Heart left ventricle (tissue), 13 donors: ENCODE measurements at regions not wholly inside any gene's neighbourhood (a gene's known extent, or its start where the extent isn't known, plus 50 kb on each side); places are given as distances from the start of the nearest gene placed in this dataset.

Experiments used
- POLR2A ChIP-seq, 2 donors: fragments of 450-650 bp; IDR thresholded peaks; one replicate each; pipeline ENCODE4 v1.6.1; 2017; ENCODE audit warnings: antibody characterized with exemption in 2 of 2, mild to moderate bottlenecking in 2 of 2, moderate library complexity in 2 of 2
- TF ChIP-seq, protein P1 (sequence below), 12 donors: fragments of 200-600 bp; sonication (generic) in 4 of 12; IDR thresholded peaks; one replicate each; pipeline versions ENCODE4 v1.5.0 to v1.8.0; 2018 to 2022; ENCODE audit warnings: antibody characterized with exemption in 12 of 12, mild to moderate bottlenecking in 5 of 12
- donor health status: ischemic (EF 13 %, LVEDD 7.1; RV severe dilation, severe dysfunction).
- donor health status: DM: no; HTN: yes; CAD: no.
- donor health status: DM: no; HTN: no; CAD: no.
- donor health status: ischemic (EF 25% LVEDD 6.9; RV normal size, moderate dysfunction).
- donor health status: ischemic (EF 25% LVEDD 5.7; RV mildly dilated, moderate dysfunction).
- donor health status: ischemic (EF 35%, LVEDD 5.7; RV mildly dilated, moderate dysfunction).
- donor health status: nonischemic (EF 11% LVEDD 7.7; RV severe dilation, severe dysfunction).
- donor health status: DM: yes; HTN: yes; CAD: no.
- donor health status: PGD.
- donor health status: ischemic (EF 29% LVEDD 5.4; RV normal size, mild dysfunction).
- donor health status: nonischemic (EF 23%, LVEDD 6.1; RV moderate dilation, normal function).

DNA sequence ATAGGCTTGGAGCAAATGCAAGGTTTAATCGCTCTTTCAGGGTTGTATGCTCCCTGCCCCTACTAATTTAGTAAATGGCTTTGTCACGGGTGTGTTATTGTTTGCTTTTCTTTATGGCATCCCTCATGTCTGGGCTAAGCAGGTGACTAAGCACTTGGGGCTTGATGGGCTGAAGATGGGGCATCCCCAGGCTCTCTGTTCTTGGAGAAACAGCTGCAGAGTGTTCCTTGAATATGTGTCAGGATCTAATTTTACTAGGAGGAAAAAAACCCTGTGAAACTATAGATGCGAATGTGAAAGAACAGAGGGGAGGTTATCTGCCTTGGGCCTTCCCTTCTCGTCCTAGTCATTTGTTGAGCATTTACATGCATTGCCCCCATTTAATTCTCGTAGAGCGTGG is 94.7 kb upstream of the TAF1B start:
- TF ChIP-seq POLR2A (IDR thresholded peaks at IDR 0.05): no peak
- TF ChIP-seq, protein P1, sequence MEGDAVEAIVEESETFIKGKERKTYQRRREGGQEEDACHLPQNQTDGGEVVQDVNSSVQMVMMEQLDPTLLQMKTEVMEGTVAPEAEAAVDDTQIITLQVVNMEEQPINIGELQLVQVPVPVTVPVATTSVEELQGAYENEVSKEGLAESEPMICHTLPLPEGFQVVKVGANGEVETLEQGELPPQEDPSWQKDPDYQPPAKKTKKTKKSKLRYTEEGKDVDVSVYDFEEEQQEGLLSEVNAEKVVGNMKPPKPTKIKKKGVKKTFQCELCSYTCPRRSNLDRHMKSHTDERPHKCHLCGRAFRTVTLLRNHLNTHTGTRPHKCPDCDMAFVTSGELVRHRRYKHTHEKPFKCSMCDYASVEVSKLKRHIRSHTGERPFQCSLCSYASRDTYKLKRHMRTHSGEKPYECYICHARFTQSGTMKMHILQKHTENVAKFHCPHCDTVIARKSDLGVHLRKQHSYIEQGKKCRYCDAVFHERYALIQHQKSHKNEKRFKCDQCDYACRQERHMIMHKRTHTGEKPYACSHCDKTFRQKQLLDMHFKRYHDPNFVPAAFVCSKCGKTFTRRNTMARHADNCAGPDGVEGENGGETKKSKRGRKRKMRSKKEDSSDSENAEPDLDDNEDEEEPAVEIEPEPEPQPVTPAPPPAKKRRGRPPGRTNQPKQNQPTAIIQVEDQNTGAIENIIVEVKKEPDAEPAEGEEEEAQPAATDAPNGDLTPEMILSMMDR (IDR thresholded peaks at IDR 0.05): no peak
